SK-N-SH treated with all-trans-retinoic acid at 6 μM for 48 hours (cell line): ENCODE measurements at regions not wholly inside any gene's neighbourhood (a gene's known extent, or its start where the extent isn't known, plus 50 kb on each side); places are given as distances from the start of the nearest gene placed in this dataset.

Experiments
- ATAC-seq: fragments of 200-7000 bp; cut with Tn5 transposase; 3 replicates; pipeline ENCODE4 v1.9.1; 2020; ENCODE audit warnings: mild to moderate bottlenecking, moderate library complexity
- ARNTL ChIP-seq: fragments of 450-650 bp; formaldehyde crosslinking; IDR thresholded peaks from 2 replicates; pipeline ENCODE4 v1.5.0; 2020; ENCODE audit warnings: low read depth, mild to moderate bottlenecking, moderate library complexity, borderline replicate concordance
- CSDC2 ChIP-seq: fragments of 250-450 bp; sonication (Bioruptor Pico); IDR thresholded peaks from 2 replicates; pipeline ENCODE4 v1.5.0; 2020; ENCODE audit warnings: mild to moderate bottlenecking, moderate library complexity
- CSRNP3 ChIP-seq: fragments of 250-450 bp; sonication (Bioruptor Pico); IDR thresholded peaks from 2 replicates; pipeline ENCODE4 v1.5.1; 2021; ENCODE audit warnings: mild to moderate bottlenecking, moderate library complexity
- ESRRG ChIP-seq: fragments of 250-450 bp; sonication (Bioruptor Pico); IDR thresholded peaks from 2 replicates; pipeline ENCODE4 v1.6.1; 2021; ENCODE audit warnings: mild to moderate bottlenecking
- GLIS3 ChIP-seq: fragments of 250-450 bp; sonication (Bioruptor Pico); IDR thresholded peaks from 2 replicates; pipeline ENCODE4 v1.5.0; 2020; ENCODE audit warnings: mild to moderate bottlenecking, moderate library complexity
- ISL1 ChIP-seq: fragments of 250-450 bp; sonication (Bioruptor Pico); IDR thresholded peaks from 2 replicates; pipeline ENCODE4 v2.1.2; 2022; ENCODE audit warnings: mild to moderate bottlenecking, moderate library complexity
- OSR1 ChIP-seq: fragments of 250-450 bp; sonication (Bioruptor Pico); IDR thresholded peaks from 2 replicates; pipeline ENCODE4 v1.8.0; 2022; ENCODE audit warnings: moderate library complexity, mild to moderate bottlenecking, inconsistent platforms
- PATZ1 ChIP-seq: fragments of 250-450 bp; sonication (Bioruptor Pico); IDR thresholded peaks from 2 replicates; pipeline ENCODE4 v1.8.0; 2020; ENCODE audit warnings: mild to moderate bottlenecking, moderate library complexity, borderline replicate concordance
- POU6F1 ChIP-seq: fragments of 250-450 bp; sonication (Bioruptor Pico); IDR thresholded peaks from 2 replicates; pipeline ENCODE4 v1.8.0; 2021; ENCODE audit warnings: low read depth, mild to moderate bottlenecking, moderate library complexity, borderline replicate concordance
- PPARA ChIP-seq: fragments of 250-450 bp; sonication (Bioruptor Pico); IDR thresholded peaks from 2 replicates; pipeline ENCODE4 v1.5.0; 2020; ENCODE audit warnings: mild to moderate bottlenecking, borderline replicate concordance
- RARB ChIP-seq: fragments of 250-450 bp; sonication (Bioruptor Pico); IDR thresholded peaks from 2 replicates; pipeline ENCODE4 v1.8.0; 2021; ENCODE audit warnings: mild to moderate bottlenecking, moderate library complexity
- SNAI2 ChIP-seq: fragments of 250-450 bp; sonication (Bioruptor Pico); IDR thresholded peaks from 2 replicates; pipeline ENCODE4 v1.5.0; 2020; ENCODE audit warnings: mild to moderate bottlenecking, moderate library complexity
- TCF4 ChIP-seq: fragments of 250-450 bp; sonication (Bioruptor Pico); IDR thresholded peaks from 2 replicates; pipeline ENCODE4 v1.8.0; 2021; ENCODE audit warnings: mild to moderate bottlenecking, moderate library complexity, borderline replicate concordance
- TOX ChIP-seq: fragments of 250-450 bp; sonication (Bioruptor Pico); IDR thresholded peaks from 2 replicates; pipeline ENCODE4 v1.8.0; 2021; ENCODE audit warnings: mild to moderate bottlenecking, moderate library complexity, borderline replicate concordance
- TSHZ2 ChIP-seq: fragments of 250-450 bp; sonication (Bioruptor Pico); IDR thresholded peaks from 2 replicates; pipeline ENCODE4 v1.5.0; 2020; ENCODE audit warnings: mild to moderate bottlenecking, moderate library complexity
- ZC3H10 ChIP-seq: fragments of 250-450 bp; sonication (Bioruptor Pico); IDR thresholded peaks from 2 replicates; pipeline ENCODE4 v1.5.1; 2021; ENCODE audit warnings: mild to moderate bottlenecking, moderate library complexity
- ZFP3 ChIP-seq: fragments of 250-450 bp; sonication (Bioruptor Pico); IDR thresholded peaks from 2 replicates; pipeline ENCODE4 v1.5.0; 2020; ENCODE audit warnings: mild to moderate bottlenecking, moderate library complexity
- ZNF565 ChIP-seq: fragments of 450-650 bp; formaldehyde crosslinking; conservative IDR thresholded peaks from 2 replicates; pipeline ENCODE4 v1.5.0; 2020; ENCODE audit warnings: low read depth, mild to moderate bottlenecking, moderate library complexity
- ZNF70 ChIP-seq: fragments of 450-650 bp; formaldehyde crosslinking; IDR thresholded peaks from 2 replicates; pipeline ENCODE4 v1.5.0; 2020; ENCODE audit warnings: mild to moderate bottlenecking, moderate library complexity
- ZNF8 ChIP-seq: fragments of 450-650 bp; formaldehyde crosslinking; IDR thresholded peaks from 2 replicates; pipeline ENCODE4 v1.5.0; 2020; ENCODE audit warnings: mild to moderate bottlenecking, moderate library complexity

GRCh38 chr1:209344156-209344555, 239.4 kb upstream of the CAMK1G start:
- ATAC-seq, result no peak
- no peak for TF ChIP-seq ESRRG (CRISPR knock-in tag)

- peak; percentile 100 for TF ChIP-seq TCF4 (CRISPR knock-in tag)
- peak; percentile 96 for TF ChIP-seq TSHZ2 (CRISPR knock-in tag)
- no peak for TF ChIP-seq ZNF8 (CRISPR knock-in tag)
- no peak for TF ChIP-seq PPARA (CRISPR knock-in tag)
- peak; percentile 89 for TF ChIP-seq PATZ1 (CRISPR knock-in tag)
- peak; percentile 46 for TF ChIP-seq GLIS3 (CRISPR knock-in tag)
- no peak for TF ChIP-seq CSRNP3 (CRISPR knock-in tag)
- TF ChIP-seq TOX (CRISPR knock-in tag), result peak; percentile 89
- no peak for TF ChIP-seq SNAI2 (CRISPR knock-in tag)
- peak; percentile 90; the same call in 1 of the 2 replicates for TF ChIP-seq RARB (CRISPR knock-in tag)
- TF ChIP-seq ISL1 (CRISPR knock-in tag), result peak; percentile 99
- TF ChIP-seq ZC3H10 (CRISPR knock-in tag), result peak; percentile 98
- no peak for TF ChIP-seq OSR1 (CRISPR knock-in tag)
- TF ChIP-seq ZFP3 (CRISPR knock-in tag), result peak; percentile 72
- no peak for TF ChIP-seq ARNTL (CRISPR knock-in tag)
- TF ChIP-seq POU6F1 (CRISPR knock-in tag), result peak; percentile 54; the same call in 1 of the 2 replicates
- TF ChIP-seq CSDC2 (CRISPR knock-in tag), result peak; percentile 86
- ATAC-seq, result peak; percentile 78
Measured at GRCh38 chr1:209349363-209350308, 233.9 kb upstream of the CAMK1G start.

GRCh38 chr1:209353053-209353452, 230.5 kb upstream of the CAMK1G start:
- no peak for ATAC-seq
- TF ChIP-seq ZNF8 (CRISPR knock-in tag) (no peak), PATZ1 (CRISPR knock-in tag) (no peak), TOX (CRISPR knock-in tag) (no peak), ISL1 (CRISPR knock-in tag) (no peak), TSHZ2 (CRISPR knock-in tag) (no peak), ZNF70 (CRISPR knock-in tag) (no peak), CSRNP3 (CRISPR knock-in tag) (no peak), OSR1 (CRISPR knock-in tag) (no peak), ZFP3 (CRISPR knock-in tag) (no peak), RARB (CRISPR knock-in tag) (no peak), PPARA (CRISPR knock-in tag) (no peak), GLIS3 (CRISPR knock-in tag) (no peak), CSDC2 (CRISPR knock-in tag) (no peak), ZNF565 (no peak), ESRRG (CRISPR knock-in tag) (no peak), ARNTL (CRISPR knock-in tag) (no peak)
